Type B pancreatic cell (in vitro differentiated cells): ENCODE measurements at regions not wholly inside any gene's neighbourhood (a gene's known extent, or its start where the extent isn't known, plus 50 kb on each side); places are given as distances from the start of the nearest gene placed in this dataset.

ENCODE experiments used
- DNase-seq: peaks from one replicate; pipeline ENCODE4 v3.0.0; 2021; ENCODE audit warnings: mixed read lengths; ENCODE audit not compliant: unreplicated experiment; ENCODE audit errors: extremely low spot score
- H3K27ac Mint-ChIP-seq: 2 replicates; pipeline ENCODE4 v1.8.0; 2021; ENCODE audit warnings: mild to moderate bottlenecking, mixed read lengths
- H3K27me3 Mint-ChIP-seq: 2 replicates; pipeline ENCODE4 v1.8.0; 2021; ENCODE audit warnings: mixed read lengths
- H3K36me3 Mint-ChIP-seq: 2 replicates; pipeline ENCODE4 v1.8.0; 2021; ENCODE audit warnings: mixed read lengths
- H3K4me1 Mint-ChIP-seq: one replicate; pipeline ENCODE4 v1.8.0; 2021; ENCODE audit warnings: mixed read lengths; ENCODE audit not compliant: unreplicated experiment
- H3K4me3 Mint-ChIP-seq: 2 replicates; pipeline ENCODE4 v1.8.0; 2021; ENCODE audit warnings: mild to moderate bottlenecking, mixed read lengths
- H3K9me3 Mint-ChIP-seq: 2 replicates; pipeline ENCODE4 v1.8.0; 2021; ENCODE audit warnings: mixed read lengths
- TF ChIP-seq, protein P1 (sequence below): fragments of 200-600 bp; sonication (generic); conservative IDR thresholded peaks from 2 replicates; pipeline ENCODE4 v1.5.0; 2021; ENCODE audit warnings: antibody characterized with exemption, mild to moderate bottlenecking

DNA sequence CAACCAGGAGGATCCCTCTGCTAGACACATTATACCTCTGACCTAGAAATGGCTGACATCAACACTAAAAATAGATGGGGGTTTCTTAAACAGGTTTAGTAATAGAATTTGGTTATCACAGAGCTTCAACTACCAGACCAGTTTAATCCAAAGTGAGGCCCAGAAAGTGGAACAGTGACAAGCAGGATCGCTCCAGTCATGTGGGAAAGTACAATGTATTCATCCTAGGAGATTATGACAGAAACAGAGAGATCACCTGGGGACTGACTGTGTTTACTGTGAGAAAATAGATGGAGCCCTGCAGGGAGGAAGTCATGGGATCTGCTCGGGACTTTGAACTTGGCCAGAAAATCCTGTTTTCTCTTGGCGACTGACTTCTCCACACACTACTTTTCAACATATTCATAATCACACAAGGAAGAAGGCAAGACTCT, 238.7 kb upstream of the SOX4 start:
- no peak for DNase-seq
- TF ChIP-seq, protein P1, sequence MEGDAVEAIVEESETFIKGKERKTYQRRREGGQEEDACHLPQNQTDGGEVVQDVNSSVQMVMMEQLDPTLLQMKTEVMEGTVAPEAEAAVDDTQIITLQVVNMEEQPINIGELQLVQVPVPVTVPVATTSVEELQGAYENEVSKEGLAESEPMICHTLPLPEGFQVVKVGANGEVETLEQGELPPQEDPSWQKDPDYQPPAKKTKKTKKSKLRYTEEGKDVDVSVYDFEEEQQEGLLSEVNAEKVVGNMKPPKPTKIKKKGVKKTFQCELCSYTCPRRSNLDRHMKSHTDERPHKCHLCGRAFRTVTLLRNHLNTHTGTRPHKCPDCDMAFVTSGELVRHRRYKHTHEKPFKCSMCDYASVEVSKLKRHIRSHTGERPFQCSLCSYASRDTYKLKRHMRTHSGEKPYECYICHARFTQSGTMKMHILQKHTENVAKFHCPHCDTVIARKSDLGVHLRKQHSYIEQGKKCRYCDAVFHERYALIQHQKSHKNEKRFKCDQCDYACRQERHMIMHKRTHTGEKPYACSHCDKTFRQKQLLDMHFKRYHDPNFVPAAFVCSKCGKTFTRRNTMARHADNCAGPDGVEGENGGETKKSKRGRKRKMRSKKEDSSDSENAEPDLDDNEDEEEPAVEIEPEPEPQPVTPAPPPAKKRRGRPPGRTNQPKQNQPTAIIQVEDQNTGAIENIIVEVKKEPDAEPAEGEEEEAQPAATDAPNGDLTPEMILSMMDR: no peak
- Mint-ChIP-seq H3K4me3 (peak overlapping the region; percentile 60), H3K9me3 (peaks cover 21% of the 10 kb centered on the region), H3K36me3 (no peaks in the 10 kb centered on the region), H3K27ac (peak overlapping the region; percentile 86), H3K27me3 (no peaks in the 10 kb centered on the region), H3K4me1 (peaks cover 32% of the 10 kb centered on the region)

DNA sequence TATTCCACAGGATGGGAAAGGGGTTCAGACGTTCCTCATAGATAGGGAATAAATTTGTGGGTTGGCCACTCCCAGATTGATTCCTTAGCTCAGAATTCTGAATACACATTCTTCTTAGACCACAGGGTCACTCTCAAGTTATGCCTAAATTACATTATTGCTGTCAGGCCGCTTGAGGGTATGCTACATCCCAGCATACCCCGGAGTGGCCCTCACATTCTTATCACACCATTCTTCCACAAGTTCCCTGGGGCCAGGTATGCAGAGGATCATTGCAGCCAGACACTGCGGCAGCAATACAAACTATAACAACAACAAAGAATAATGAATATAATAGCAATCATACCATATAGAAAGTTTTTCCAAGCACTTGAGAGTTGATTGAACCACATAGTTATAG, 237.9 kb upstream of the SOX4 start:
- TF ChIP-seq, protein P1: no peak
- Mint-ChIP-seq H3K9me3 (peaks cover 21% of the 10 kb centered on the region), H3K4me3 (peak overlapping the region; percentile 25), H3K27me3 (no peaks in the 10 kb centered on the region), H3K36me3 (no peaks in the 10 kb centered on the region), H3K4me1 (peaks cover 30% of the 10 kb centered on the region), H3K27ac (peak overlapping the region; percentile 86)
- DNase-seq: no peak

DNA sequence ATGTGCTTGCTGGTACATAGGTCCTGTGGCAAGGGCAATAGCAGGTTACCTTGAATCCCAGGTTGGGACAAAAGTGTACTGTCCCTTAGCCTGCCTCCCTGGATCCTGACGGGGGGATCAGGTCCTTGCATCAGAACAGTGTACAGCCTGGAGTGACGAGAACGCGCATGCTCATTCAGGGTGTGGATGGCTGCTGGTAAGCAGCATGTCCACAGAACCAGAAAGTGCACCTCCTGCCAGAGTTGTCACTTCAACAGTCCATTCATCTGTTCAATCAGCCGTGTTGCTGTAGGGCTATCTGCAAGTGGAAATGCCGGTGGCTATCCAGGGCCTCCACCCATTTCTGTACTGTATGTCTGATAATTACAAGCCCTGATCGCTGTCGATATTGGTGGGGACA, 236.3 kb upstream of the SOX4 start:
- TF ChIP-seq, protein P1: no peak
- no peak for DNase-seq
- peaks cover 22% of the 10 kb centered on the region for H3K4me1 Mint-ChIP-seq
- peak overlapping the region; percentile 46 for H3K27ac Mint-ChIP-seq
- H3K4me3 Mint-ChIP-seq: no peak overlapping the region
- no peaks in the 10 kb centered on the region for H3K27me3 Mint-ChIP-seq
- H3K36me3 Mint-ChIP-seq: no peaks in the 10 kb centered on the region
- H3K9me3 Mint-ChIP-seq: peaks cover 21% of the 10 kb centered on the region

DNA sequence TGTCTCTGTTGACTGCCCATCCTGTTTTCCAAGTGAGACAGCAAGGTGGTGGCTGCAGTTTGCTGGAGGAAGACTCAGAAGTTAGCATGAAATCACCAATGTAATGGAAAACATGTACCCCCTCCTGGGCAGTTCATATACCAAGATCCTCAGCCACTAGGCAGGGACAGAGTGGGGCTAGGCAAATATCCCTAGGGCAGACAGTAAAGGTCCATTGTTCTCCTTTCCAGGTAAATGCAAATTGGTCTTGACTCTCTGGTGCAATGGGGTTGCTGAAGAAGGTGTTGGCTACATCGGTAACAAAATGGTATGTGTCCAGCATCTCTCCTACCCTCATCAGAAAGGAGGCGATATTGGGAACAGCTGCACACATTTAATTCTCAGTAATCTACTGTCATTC, 233.6 kb upstream of the SOX4 start:
- Mint-ChIP-seq H3K27me3 (no peaks in the 10 kb centered on the region), H3K36me3 (no peaks in the 10 kb centered on the region), H3K4me3 (no peak overlapping the region), H3K27ac (no peak overlapping the region), H3K9me3 (peaks cover 14% of the 10 kb centered on the region), H3K4me1 (peaks cover 11% of the 10 kb centered on the region)
- TF ChIP-seq, protein P1: no peak
- no peak for DNase-seq

DNA sequence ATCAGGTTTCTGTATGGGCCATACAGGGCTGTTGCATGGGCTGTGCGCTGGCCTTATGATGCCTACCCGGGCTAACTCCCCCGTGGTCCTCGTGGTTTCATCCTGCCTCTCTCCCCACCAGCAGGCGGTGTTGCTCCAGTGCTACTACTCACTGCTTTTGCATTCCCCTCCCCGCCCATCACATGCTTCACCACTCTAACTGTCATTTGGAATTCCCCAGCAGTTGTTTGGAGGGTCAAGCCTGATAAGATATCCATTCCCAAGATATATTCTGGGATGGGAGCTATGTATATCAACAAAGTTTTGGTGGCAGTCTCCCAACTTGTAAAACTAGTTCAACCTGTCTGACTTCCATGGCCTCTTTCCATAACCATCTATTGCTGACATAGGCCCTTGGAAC, 233.2 kb upstream of the SOX4 start:
- TF ChIP-seq, protein P1: no peak
- DNase-seq: no peak
- Mint-ChIP-seq H3K4me3 (peak overlapping the region; percentile 52), H3K4me1 (peaks cover 7% of the 10 kb centered on the region), H3K27me3 (no peaks in the 10 kb centered on the region), H3K9me3 (peaks cover 11% of the 10 kb centered on the region), H3K27ac (no peak overlapping the region), H3K36me3 (no peaks in the 10 kb centered on the region)

DNA sequence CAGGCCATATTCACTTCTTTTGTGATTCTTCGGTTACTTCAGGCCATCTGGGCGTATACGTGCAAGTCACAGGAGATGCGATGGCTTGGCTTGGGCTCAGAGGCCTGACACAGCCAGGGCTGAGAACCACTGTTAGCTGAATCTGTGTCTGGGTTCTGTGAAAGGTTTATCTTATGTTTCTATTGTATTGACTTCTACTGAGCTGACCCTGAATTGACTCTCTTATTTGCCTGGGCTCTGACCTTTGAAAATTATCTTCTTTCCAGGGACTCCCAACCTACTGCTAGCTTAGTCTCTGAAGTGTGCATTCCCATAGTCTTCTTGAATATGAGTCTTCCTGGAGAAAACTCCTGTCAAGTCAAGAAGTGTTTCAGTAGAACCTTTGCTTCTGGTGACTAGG, 226.4 kb upstream of the SOX4 start:
- Mint-ChIP-seq H3K27ac (peak overlapping the region; percentile 37), H3K27me3 (no peaks in the 10 kb centered on the region), H3K4me1 (peaks cover 17% of the 10 kb centered on the region), H3K9me3 (no peaks in the 10 kb centered on the region), H3K36me3 (no peaks in the 10 kb centered on the region), H3K4me3 (no peak overlapping the region)
- TF ChIP-seq, protein P1: no peak
- no peak for DNase-seq
